T-cell (primary cell): ENCODE measurements at regions not wholly inside any gene's neighbourhood (a gene's known extent, or its start where the extent isn't known, plus 50 kb on each side); places are given as distances from the start of the nearest gene placed in this dataset.

ENCODE experiments used
- ATAC-seq, 4 experiments: fragments of 200-7000 bp in 3 of 4; fragments of 150-1000 bp in 1 of 4; cut with Tn5 transposase; replicated peaks in 1 of 4; 1 replicate in 3 of 4; 2 replicates in 1 of 4; pipeline ENCODE4 v1.10.0; 2021; ENCODE audit warnings: moderate library complexity in 3 of 4, mild to moderate bottlenecking in 2 of 4, moderate number of reproducible peaks in 1 of 4
- CTCF ChIA-PET, 2 donors: fragments of 300-600 bp; sonication (Branson Sonifier 250); formaldehyde crosslinking; loops; one replicate each; lab custom pipeline; 2022; ENCODE audit warnings: antibody characterized with exemption in 2 of 2; lab: Charles Lee
- POLR2A ChIA-PET, 2 donors: fragments of 300-600 bp; sonication (Branson Sonifier 250); formaldehyde crosslinking; loops; one replicate each; lab custom pipeline; 2022; ENCODE audit warnings: antibody characterized with exemption in 2 of 2; lab: Charles Lee
- DNase-seq, 35 experiments: peaks; one replicate each; pipeline versions ENCODE4 v3.0.0 to v3.0.0-alpha.2; 2013 to 2023
- H3K27ac ChIP-seq: one replicate; pipeline ENCODE4 v1.5.1; 2013; ENCODE audit warnings: low read length
- H3K27me3 ChIP-seq, 2 experiments: replicated peaks in 1 of 2; 1 replicate in 1 of 2; 2 replicates in 1 of 2; pipeline versions ENCODE4 v1.6.1 to v1.7.0; 2013; ENCODE audit warnings: low read length in 1 of 2, mixed read lengths in 1 of 2; ENCODE audit not compliant: control insufficient read depth in 2 of 2, insufficient read depth in 2 of 2; ENCODE audit errors: extremely low read depth in 1 of 2
- H3K36me3 ChIP-seq, 2 donors: 1 replicate in 1 of 2; 2 replicates in 1 of 2; pipeline versions ENCODE4 v1.6.1 to v1.7.0; 2013; ENCODE audit warnings: low read length in 1 of 2; ENCODE audit not compliant: control insufficient read depth in 2 of 2, insufficient read depth in 1 of 2; ENCODE audit errors: extremely low read depth in 1 of 2
- H3K4me1 ChIP-seq, 2 experiments: 1 replicate in 1 of 2; 2 replicates in 1 of 2; pipeline versions ENCODE4 v1.6.1 to v1.7.0; 2013; ENCODE audit warnings: low read length in 2 of 2, mixed read lengths in 1 of 2; ENCODE audit not compliant: insufficient read depth in 2 of 2, control insufficient read depth in 1 of 2; ENCODE audit errors: extremely low read depth in 1 of 2
- H3K4me3 ChIP-seq, 2 donors: 1 replicate in 1 of 2; 2 replicates in 1 of 2; pipeline versions ENCODE4 v1.5.1 to v1.7.0; 2013; ENCODE audit warnings: mild to moderate bottlenecking in 2 of 2, low read length in 1 of 2, moderate library complexity in 1 of 2; ENCODE audit not compliant: control insufficient read depth in 1 of 2; ENCODE audit errors: extremely low read depth in 1 of 2
- H3K9me3 ChIP-seq: 2 replicates; pipeline ENCODE4 v1.7.0; 2013
- H3K27ac Mint-ChIP-seq, 2 donors: one replicate each; pipeline ENCODE4 v1.8.0; 2020 to 2021; ENCODE audit warnings: mild to moderate bottlenecking in 2 of 2, mixed read lengths in 2 of 2
- H3K27me3 Mint-ChIP-seq, 2 donors: one replicate each; pipeline ENCODE4 v1.8.0; 2021 to 2022; ENCODE audit warnings: mixed read lengths in 2 of 2
- H3K36me3 Mint-ChIP-seq: one replicate; pipeline ENCODE4 v1.8.0; 2021; ENCODE audit warnings: mixed read lengths
- H3K4me1 Mint-ChIP-seq, 3 donors: one replicate each; pipeline ENCODE4 v1.8.0; 2020 to 2022; ENCODE audit warnings: mixed read lengths in 3 of 3, mild to moderate bottlenecking in 1 of 3
- H3K4me3 Mint-ChIP-seq, 3 donors: one replicate each; pipeline ENCODE4 v1.8.0; 2020 to 2022; ENCODE audit warnings: mild to moderate bottlenecking in 3 of 3, mixed read lengths in 3 of 3, moderate library complexity in 3 of 3
- H3K9me3 Mint-ChIP-seq, 3 donors: one replicate each; pipeline ENCODE4 v1.8.0; 2020 to 2022; ENCODE audit warnings: mixed read lengths in 3 of 3
- WGBS: methylation state at CpG from one replicate; pipeline ENCODE4 v1.1.5; 2013; ENCODE audit warnings: missing lambda C conversion rate; ENCODE audit not compliant: insufficient coverage; 5-methylcytosine and 5-hydroxymethylcytosine counted together

GRCh38 chr17:45722161-45722560 is 62.0 kb upstream of the CRHR1 start:
- Mint-ChIP-seq H3K4me3 (no peak overlapping the region), H3K27ac (no peak overlapping the region), H3K36me3 (no peaks in the 10 kb centered on the region), H3K4me1 (peaks cover 0 to 5% (median 0%) of the 10 kb centered on the region in 3 donors), H3K27me3 (peaks cover 41 to 61% of the 10 kb centered on the region in 2 donors), H3K9me3 (peaks cover 4 to 11% (median 6%) of the 10 kb centered on the region in 3 donors)
- Histone ChIP-seq H3K27me3 (peaks cover 2 to 27% of the 10 kb centered on the region in 2 experiments), H3K9me3 (no peaks in the 10 kb centered on the region), H3K36me3 (no peaks in the 10 kb centered on the region), H3K27ac (no peak overlapping the region), H3K4me3 (no peak overlapping the region), H3K4me1 (no peaks in the 10 kb centered on the region)
- POLR2A ChIA-PET: no interaction called here
- ATAC-seq (no peak), DNase-seq (no peak)
- CTCF ChIA-PET: no interaction called here
- WGBS: 40% methylated on average over 1 of the region's 7 CpGs

- DNase-seq (no peak), ATAC-seq (no peak)
- Mint-ChIP-seq H3K27ac (no peak overlapping the region), H3K27me3 (peaks cover 60 to 66% of the 10 kb centered on the region in 2 donors), H3K4me3 (no peak overlapping the region), H3K4me1 (peaks cover 0 to 5% (median 0%) of the 10 kb centered on the region in 3 donors), H3K36me3 (peaks cover 6% of the 10 kb centered on the region), H3K9me3 (peaks cover 11 to 26% (median 14%) of the 10 kb centered on the region in 3 donors)
- Histone ChIP-seq H3K36me3 (no peaks in the 10 kb centered on the region), H3K27me3 (peaks cover 2 to 52% of the 10 kb centered on the region in 2 experiments), H3K27ac (no peak overlapping the region), H3K4me1 (no peaks in the 10 kb centered on the region), H3K9me3 (no peaks in the 10 kb centered on the region), H3K4me3 (no peak overlapping the region)
- WGBS: 60% methylated on average over 5 of the region's 5 CpGs
- ChIA-PET POLR2A (no interaction called here), CTCF (no interaction called here)
Observed at GRCh38 chr17:45729294-45729907, 54.7 kb upstream of the CRHR1 start.

- H3K27me3 Mint-ChIP-seq: peaks cover 60 to 62% of the 10 kb centered on the region in 2 donors
- CTCF ChIA-PET: no interaction called here
Observed at GRCh38 chr17:45730192-45730591, 53.9 kb upstream of the CRHR1 start.

DNA sequence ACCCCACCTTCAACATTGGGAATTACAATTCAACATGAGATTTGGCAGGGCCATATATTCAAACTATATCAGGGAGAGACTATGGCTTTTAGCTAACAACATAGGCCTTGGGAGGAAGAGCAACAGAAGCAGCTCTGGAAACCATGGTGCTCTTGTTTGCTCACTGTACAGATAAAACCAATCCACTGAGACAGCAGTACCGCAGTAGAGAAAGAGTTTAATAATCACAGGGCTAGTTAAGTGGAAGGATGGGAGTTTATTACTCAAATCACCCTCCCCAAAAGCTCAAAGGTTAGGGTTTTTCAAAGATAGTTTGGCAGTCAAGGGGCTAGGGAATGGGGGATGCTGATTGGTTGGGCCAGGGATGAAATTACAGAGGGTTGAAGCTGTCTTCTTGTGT is 52.7 kb upstream of the CRHR1 start:
- Histone ChIP-seq H3K27me3 (peaks cover 1 to 44% of the 10 kb centered on the region in 2 experiments), H3K27ac (no peak overlapping the region), H3K36me3 (no peaks in the 10 kb centered on the region), H3K4me1 (no peaks in the 10 kb centered on the region), H3K4me3 (no peak overlapping the region), H3K9me3 (no peaks in the 10 kb centered on the region)
- DNase-seq (no peak), ATAC-seq (no peak)
- Mint-ChIP-seq H3K27me3 (peaks cover 47 to 49% of the 10 kb centered on the region in 2 donors), H3K9me3 (peaks cover 7 to 21% (median 10%) of the 10 kb centered on the region in 3 donors), H3K4me3 (no peak overlapping the region), H3K27ac (no peak overlapping the region), H3K4me1 (peaks cover 0 to 5% (median 0%) of the 10 kb centered on the region in 3 donors), H3K36me3 (peaks cover 6% of the 10 kb centered on the region)
- WGBS: no CpG with 5 or more reads among the region's 1 CpG
- POLR2A ChIA-PET: no interaction called here
- CTCF ChIA-PET: interaction anchor here in 1 of 2 donors (1.3 kb wide), 1 partner anchor 8 kb away, joined by 3 read pairs; no protein-coding TSS in a partner anchor

More at GRCh38 chr17:45730192-45730591, 53.9 kb upstream of the CRHR1 start:
- Mint-ChIP-seq H3K9me3 (peaks cover 11 to 22% (median 11%) of the 10 kb centered on the region in 3 donors), H3K27ac (no peak overlapping the region), H3K4me3 (no peak overlapping the region), H3K4me1 (peaks cover 0 to 5% (median 0%) of the 10 kb centered on the region in 3 donors), H3K36me3 (peaks cover 6% of the 10 kb centered on the region)
- no peaks in the 10 kb centered on the region for H3K4me1 ChIP-seq
- peaks cover 2 to 50% of the 10 kb centered on the region in 2 experiments for H3K27me3 ChIP-seq
- POLR2A ChIA-PET: no interaction called here
- WGBS: 100% methylated on average over 1 of the region's 2 CpGs
- H3K27ac ChIP-seq: no peak overlapping the region
- no peaks in the 10 kb centered on the region for H3K9me3 ChIP-seq
- ATAC-seq (no peak), DNase-seq (no peak)
- no peaks in the 10 kb centered on the region for H3K36me3 ChIP-seq
- no peak overlapping the region for H3K4me3 ChIP-seq

DNA sequence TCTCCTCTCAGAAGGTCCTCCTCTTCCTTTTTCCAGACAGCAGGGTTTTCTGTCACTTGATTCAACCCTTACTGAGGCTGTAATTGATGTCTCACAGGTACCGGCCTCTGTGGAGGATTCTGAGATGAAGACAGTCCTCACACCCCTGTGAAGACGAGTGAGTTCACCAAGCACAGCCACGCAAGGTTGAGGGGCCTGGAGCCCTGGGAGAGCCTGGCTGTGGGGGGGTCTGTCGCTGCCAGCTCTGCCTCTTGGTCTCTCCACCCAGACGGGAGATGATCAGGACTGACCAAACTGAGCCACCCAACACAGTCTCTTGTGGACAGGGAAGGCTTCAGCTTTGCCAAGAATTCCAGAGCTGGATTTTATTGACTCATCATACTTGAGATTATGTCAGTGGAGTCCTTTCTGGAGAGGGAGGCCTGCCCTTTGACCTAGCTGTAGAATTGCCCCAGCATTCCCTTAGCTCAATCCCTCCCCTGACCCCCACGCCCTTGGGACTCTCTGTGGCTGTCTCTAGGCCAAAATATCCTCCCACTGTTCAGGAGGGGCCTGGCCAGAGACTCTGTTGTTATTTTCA is 51.1 kb upstream of the CRHR1 start:
- 85% methylated on average over 3 of the region's 6 CpGs for WGBS
- POLR2A ChIA-PET: no interaction called here
- CTCF ChIA-PET: no interaction called here

DNA sequence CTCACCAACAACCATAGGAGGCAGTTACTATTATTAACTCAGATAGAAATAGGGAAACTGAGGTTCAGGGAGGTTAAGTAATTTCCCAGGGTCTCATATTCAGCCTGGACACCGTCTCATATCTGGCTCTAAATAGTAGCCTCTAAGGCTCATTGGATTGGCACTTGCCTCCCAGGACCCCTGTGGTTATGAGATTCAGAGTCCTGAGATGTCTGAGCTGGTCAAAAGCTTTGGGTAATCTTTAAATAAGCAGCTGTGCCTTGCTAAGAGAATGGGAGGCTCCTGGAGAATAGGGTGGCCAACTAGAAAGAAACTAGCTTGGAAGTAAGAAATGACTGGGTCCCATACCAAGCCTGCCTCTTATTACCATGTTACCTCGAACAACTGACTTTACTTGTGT is 50.3 kb upstream of the CRHR1 start:
- peaks cover 27 to 30% of the 10 kb centered on the region in 2 donors for H3K27me3 Mint-ChIP-seq
- DNase-seq: no peak
- CTCF ChIA-PET: no interaction called here
- POLR2A ChIA-PET: no interaction called here
- Histone ChIP-seq H3K27me3 (peaks cover 0 to 27% of the 10 kb centered on the region in 2 experiments), H3K27ac (no peak overlapping the region), H3K4me1 (no peaks in the 10 kb centered on the region), H3K4me3 (no peak overlapping the region), H3K36me3 (no peaks in the 10 kb centered on the region), H3K9me3 (no peaks in the 10 kb centered on the region)
- no peaks in the 10 kb centered on the region for H3K4me1 Mint-ChIP-seq
- H3K36me3 Mint-ChIP-seq: peaks cover 6% of the 10 kb centered on the region
- H3K9me3 Mint-ChIP-seq: peaks cover 7 to 21% (median 10%) of the 10 kb centered on the region in 3 donors
- no CpG with 5 or more reads among the region's 2 CpGs for WGBS
- no peak overlapping the region for H3K4me3 Mint-ChIP-seq
- H3K27ac Mint-ChIP-seq: no peak overlapping the region
- no peak for ATAC-seq

More for the DNA sequence above, 51.1 kb upstream of the CRHR1 start:
- ATAC-seq (no peak), DNase-seq (no peak)
- no peak overlapping the region for H3K4me3 Mint-ChIP-seq
- no peaks in the 10 kb centered on the region for H3K4me1 Mint-ChIP-seq
- Histone ChIP-seq H3K36me3 (no peaks in the 10 kb centered on the region), H3K4me1 (no peaks in the 10 kb centered on the region), H3K27me3 (peaks cover 0 to 33% of the 10 kb centered on the region in 2 experiments), H3K4me3 (no peak overlapping the region), H3K27ac (no peak overlapping the region), H3K9me3 (no peaks in the 10 kb centered on the region)
- peaks cover 6% of the 10 kb centered on the region for H3K36me3 Mint-ChIP-seq
- no peak overlapping the region for H3K27ac Mint-ChIP-seq
- H3K9me3 Mint-ChIP-seq: peaks cover 7 to 21% (median 10%) of the 10 kb centered on the region in 3 donors
- peaks cover 33 to 36% of the 10 kb centered on the region in 2 donors for H3K27me3 Mint-ChIP-seq
